Gastroesophageal sphincter (tissue), 3 donors: ENCODE measurements at regions not wholly inside any gene's neighbourhood (a gene's known extent, or its start where the extent isn't known, plus 50 kb on each side); places are given as distances from the start of the nearest gene placed in this dataset.

Experiments
- EP300 ChIP-seq: sonication (generic); formaldehyde crosslinking; IDR thresholded peaks from one replicate; pipeline ENCODE4 v1.6.1; 2017; ENCODE audit warnings: antibody characterized with exemption, mild to moderate bottlenecking
- POLR2A ChIP-seq, 2 donors: fragments of 450-650 bp; IDR thresholded peaks; one replicate each; pipeline ENCODE4 v1.6.1; 2017; ENCODE audit warnings: antibody characterized with exemption in 2 of 2, mild to moderate bottlenecking in 2 of 2, moderate library complexity in 1 of 2
- POLR2AphosphoS5 ChIP-seq: sonication (generic); formaldehyde crosslinking; IDR thresholded peaks from one replicate; pipeline ENCODE4 v1.6.1; 2017; ENCODE audit warnings: antibody characterized with exemption
- TF ChIP-seq, protein P1 (sequence below), 4 experiments: fragments of 200-600 bp in 2 of 4; fragments of 450-650 bp in 2 of 4; sonication (generic) in 1 of 4; IDR thresholded peaks; one replicate each; pipeline ENCODE4 v1.5.1; 2017 to 2019; ENCODE audit warnings: antibody characterized with exemption in 4 of 4, mild to moderate bottlenecking in 2 of 4, moderate library complexity in 2 of 4

DNA sequence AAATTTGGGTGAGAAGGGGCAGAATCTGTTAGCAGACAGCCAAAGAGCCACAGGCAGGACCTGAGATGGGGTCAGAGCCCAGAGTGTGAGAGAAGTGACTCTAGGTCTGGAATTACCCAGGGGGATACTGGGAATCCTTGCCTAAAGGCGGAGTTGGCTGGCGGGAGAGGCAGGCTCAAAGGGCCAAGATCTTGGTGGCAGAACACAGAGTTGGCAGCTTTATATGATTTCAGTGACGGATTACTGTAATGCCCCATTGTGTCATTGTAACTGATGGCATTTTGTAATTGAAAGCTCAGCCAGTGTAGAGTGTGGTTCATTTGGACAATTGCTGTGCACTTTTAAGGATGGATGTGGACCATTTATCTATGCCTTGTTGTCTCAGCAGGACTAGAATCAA is 77.3 kb downstream of the SMIM20 start:
- TF ChIP-seq POLR2AphosphoS5: no peak
- TF ChIP-seq, protein P1, sequence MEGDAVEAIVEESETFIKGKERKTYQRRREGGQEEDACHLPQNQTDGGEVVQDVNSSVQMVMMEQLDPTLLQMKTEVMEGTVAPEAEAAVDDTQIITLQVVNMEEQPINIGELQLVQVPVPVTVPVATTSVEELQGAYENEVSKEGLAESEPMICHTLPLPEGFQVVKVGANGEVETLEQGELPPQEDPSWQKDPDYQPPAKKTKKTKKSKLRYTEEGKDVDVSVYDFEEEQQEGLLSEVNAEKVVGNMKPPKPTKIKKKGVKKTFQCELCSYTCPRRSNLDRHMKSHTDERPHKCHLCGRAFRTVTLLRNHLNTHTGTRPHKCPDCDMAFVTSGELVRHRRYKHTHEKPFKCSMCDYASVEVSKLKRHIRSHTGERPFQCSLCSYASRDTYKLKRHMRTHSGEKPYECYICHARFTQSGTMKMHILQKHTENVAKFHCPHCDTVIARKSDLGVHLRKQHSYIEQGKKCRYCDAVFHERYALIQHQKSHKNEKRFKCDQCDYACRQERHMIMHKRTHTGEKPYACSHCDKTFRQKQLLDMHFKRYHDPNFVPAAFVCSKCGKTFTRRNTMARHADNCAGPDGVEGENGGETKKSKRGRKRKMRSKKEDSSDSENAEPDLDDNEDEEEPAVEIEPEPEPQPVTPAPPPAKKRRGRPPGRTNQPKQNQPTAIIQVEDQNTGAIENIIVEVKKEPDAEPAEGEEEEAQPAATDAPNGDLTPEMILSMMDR (IDR thresholded peaks at IDR 0.05): no peak
- TF ChIP-seq POLR2A (IDR thresholded peaks at IDR 0.05): no peak
- TF ChIP-seq EP300: no peak
